HG03025 (cell line): ENCODE measurements at regions not wholly inside any gene's neighbourhood (a gene's known extent, or its start where the extent isn't known, plus 50 kb on each side); places are given as distances from the start of the nearest gene placed in this dataset.
"Not testable (repeated sequence)": the region's sequence is repeated elsewhere in the genome, so short reads cannot be mapped to it uniquely, and the experiment has no call there.

Source experiments
- ATAC-seq: cut with Tn5 transposase; IDR thresholded peaks from one replicate; pipeline ENCODE4 v1.9.1; 2021; ENCODE audit warnings: mild to moderate bottlenecking, moderate library complexity; ENCODE audit not compliant: unreplicated experiment, low FRiP score

GRCh38 chr6:137610702-137611101 is 116.5 kb upstream of the OLIG3 start:
- no peak for ATAC-seq

- ATAC-seq: no peak
Observed at GRCh38 chr6:137623293-137623692, 129.1 kb upstream of the OLIG3 start.

- no peak for ATAC-seq
Observed at GRCh38 chr6:137625100-137625661, 131.0 kb upstream of the OLIG3 start.

- ATAC-seq: no peak
Observed at GRCh38 chr6:137625808-137626207, 131.6 kb upstream of the OLIG3 start.

- ATAC-seq: no peak
Observed at GRCh38 chr6:137630666-137631065, 136.5 kb upstream of the OLIG3 start.

- ATAC-seq: no peak
Observed at GRCh38 chr6:137631323-137631722, 137.1 kb upstream of the OLIG3 start.

GRCh38 chr6:137634177-137634576 is 140.0 kb upstream of the OLIG3 start:
- not testable (repeated sequence) for ATAC-seq

- ATAC-seq: no peak
Observed at GRCh38 chr6:137637121-137637520, 142.9 kb upstream of the OLIG3 start.

- ATAC-seq: no peak
Observed at GRCh38 chr6:137638926-137639706, 144.9 kb upstream of the OLIG3 start.

GRCh38 chr6:137640086-137640485 is 145.9 kb upstream of the OLIG3 start:
- no peak for ATAC-seq

GRCh38 chr6:137641474-137642077 is 147.4 kb upstream of the OLIG3 start:
- ATAC-seq: no peak

- ATAC-seq: not testable (repeated sequence)
Observed at GRCh38 chr6:137643210-137643609, 149.0 kb upstream of the OLIG3 start.

- ATAC-seq: not testable (repeated sequence)
Observed at GRCh38 chr6:137643644-137644043, 149.4 kb upstream of the OLIG3 start.

- no peak for ATAC-seq
Observed at GRCh38 chr6:137645850-137646249, 151.7 kb upstream of the OLIG3 start.

GRCh38 chr6:137646484-137646883 is 152.3 kb upstream of the OLIG3 start:
- no peak for ATAC-seq

GRCh38 chr6:137647762-137648447 is 153.7 kb upstream of the OLIG3 start:
- peak; percentile 49 for ATAC-seq

- ATAC-seq: no peak
Observed at GRCh38 chr6:137650720-137651119, 156.5 kb upstream of the OLIG3 start.

- ATAC-seq: no peak
Observed at GRCh38 chr6:137651178-137651577, 157.0 kb upstream of the OLIG3 start.

- no peak for ATAC-seq
Observed at GRCh38 chr6:137651591-137652335, 157.6 kb upstream of the OLIG3 start.

- ATAC-seq: no peak
Observed at GRCh38 chr6:137652961-137653705, 158.9 kb upstream of the OLIG3 start.
